ENCODE measurements at regions not wholly inside any gene's neighbourhood (a gene's known extent, or its start where the extent isn't known, plus 50 kb on each side); places are given as distances from the start of the nearest gene placed in this dataset.

GRCh38 chr13:83681547-83681946 lies 200.7 kb downstream of the SLITRK1 start:
- TF ChIP-seq POLR2AphosphoS5 (IDR thresholded peaks at IDR 0.05; ENCODE audit: borderline replicate concordance, low read depth, low read length), result no peak
- TF ChIP-seq EZH2 (IDR thresholded peaks at IDR 0.05), result no peak
- TF ChIP-seq FOXP2 (optimal IDR thresholded peaks at IDR 0.05; ENCODE audit: control extremely low read depth, extremely low read length, insufficient read depth), result no peak

Data from SK-N-MC (cell line).